Left lung (tissue), 4 donors: ENCODE measurements at regions not wholly inside any gene's neighbourhood (a gene's known extent, or its start where the extent isn't known, plus 50 kb on each side); places are given as distances from the start of the nearest gene placed in this dataset.

ENCODE experiments used
- ATAC-seq: fragments of 200-7000 bp; cut with Tn5 transposase; one replicate; pipeline ENCODE4 v1.9.1; 2020; ENCODE audit warnings: moderate library complexity
- DNase-seq, 4 donors: peaks; one replicate each; pipeline ENCODE4 v3.0.0-alpha.2; 2013 to 2020
- H3K27ac ChIP-seq, 2 donors: fragments of 200-600 bp; sonication (generic) in 1 of 2; one replicate each; pipeline versions ENCODE4 v1.5.0 to v1.8.0; 2020 to 2021
- H3K27me3 ChIP-seq, 2 donors: fragments of 200-600 bp; sonication (generic) in 1 of 2; one replicate each; pipeline versions ENCODE4 v1.5.0 to v1.8.0; 2020 to 2021
- H3K36me3 ChIP-seq, 2 donors: fragments of 200-600 bp; sonication (generic) in 1 of 2; one replicate each; pipeline versions ENCODE4 v1.5.0 to v1.8.0; 2020 to 2021
- H3K4me1 ChIP-seq, 2 donors: fragments of 200-600 bp; one replicate each; pipeline ENCODE4 v1.8.0; 2021
- H3K4me3 ChIP-seq, 2 donors: fragments of 200-600 bp; sonication (generic) in 1 of 2; one replicate each; pipeline versions ENCODE4 v1.5.0 to v1.8.0; 2020 to 2021; ENCODE audit warnings: mild to moderate bottlenecking in 1 of 2
- H3K9me3 ChIP-seq, 2 donors: fragments of 200-600 bp; sonication (generic) in 1 of 2; one replicate each; pipeline versions ENCODE4 v1.5.0 to v1.8.0; 2020 to 2021
- CTCF ChIP-seq, 2 donors: fragments of 200-600 bp; sonication (generic) in 1 of 2; IDR thresholded peaks; one replicate each; pipeline versions ENCODE4 v1.5.0 to v1.8.0; 2021; ENCODE audit warnings: antibody characterized with exemption in 2 of 2
- intact Hi-C, 2 donors: fragments of 100-400 bp; cut with DNase I; formaldehyde crosslinking; loops; one replicate each; pipeline versions ENCODE4 v1.11.2 to v1.14.2; 2022
- donor health status: DM: no; HTN: yes; CAD: no.
- donor health status: DM: no; HTN: no; CAD: no.

DNA sequence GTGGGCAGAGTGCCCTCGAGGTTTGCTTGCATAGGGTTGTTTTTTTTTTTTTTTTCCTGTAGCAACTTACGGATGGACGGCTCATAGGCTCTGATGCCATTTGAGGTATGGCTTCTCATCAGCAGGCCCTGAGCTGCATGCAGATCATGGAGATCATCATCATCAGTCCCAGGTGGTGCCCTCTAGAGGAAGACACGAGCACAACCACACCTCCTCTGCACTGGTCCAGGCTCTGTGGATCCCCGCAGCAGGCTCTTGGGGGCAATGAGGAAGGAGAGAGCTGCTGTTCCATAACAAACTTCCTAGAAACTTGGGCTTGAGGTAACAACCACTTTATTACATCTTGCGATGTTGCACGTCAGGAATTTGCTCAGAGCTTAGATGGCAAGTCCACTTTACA, 132.7 kb upstream of the CXCL12 start:
- ATAC-seq = no peak
- intact Hi-C loops = no loop called here
- no peak for TF ChIP-seq CTCF (IDR thresholded peaks at IDR 0.05)

DNA sequence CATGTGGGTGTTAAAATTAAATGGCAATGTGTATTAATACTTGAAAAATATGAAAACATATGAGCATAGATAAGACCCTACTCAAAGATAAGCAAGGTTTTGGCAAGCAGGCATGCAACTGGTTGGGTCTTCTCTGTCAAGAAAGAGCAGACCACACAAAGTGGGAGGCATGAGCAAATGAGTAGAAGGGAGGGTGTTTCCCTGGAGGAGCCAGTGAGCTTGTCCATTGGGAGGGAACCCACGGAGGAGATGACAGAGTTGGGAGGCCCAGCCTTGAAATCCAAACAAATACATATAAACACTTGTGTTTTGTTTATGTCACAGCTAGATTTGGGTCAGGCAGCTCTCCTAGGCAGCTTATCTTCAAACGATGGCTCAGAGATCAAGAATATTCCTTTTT, 134.5 kb upstream of the CXCL12 start:
- peak in 1 of 4 donors; percentile 53 for DNase-seq
- no peak for ATAC-seq

More for the DNA sequence above, 132.7 kb upstream of the CXCL12 start:
- Histone ChIP-seq H3K27me3 (no peaks in the 10 kb centered on the region), H3K36me3 (no peaks in the 10 kb centered on the region), H3K9me3 (no peaks in the 10 kb centered on the region), H3K4me3 (no peak overlapping the region), H3K4me1 (no peaks in the 10 kb centered on the region), H3K27ac (no peak overlapping the region)
- no peak for DNase-seq

DNA sequence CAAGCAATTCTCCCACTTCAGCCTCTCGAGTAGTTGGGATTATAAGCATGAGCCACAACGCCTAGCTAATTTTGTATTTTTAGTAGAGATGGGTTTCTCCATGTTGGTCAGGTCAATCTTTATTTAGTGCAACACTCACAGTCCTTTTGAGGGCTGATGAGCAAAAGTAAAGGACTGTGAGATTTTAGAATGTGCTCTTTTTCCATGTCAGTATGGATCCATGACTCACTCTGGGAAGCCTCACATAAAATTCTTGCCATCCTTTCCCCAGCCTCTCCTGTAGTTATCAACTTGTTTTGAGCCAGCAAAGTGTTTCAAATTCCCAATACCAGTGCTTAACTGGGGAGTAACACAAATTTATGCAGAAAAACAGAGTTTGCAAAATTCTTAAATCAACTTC, 135.8 kb upstream of the CXCL12 start:
- Histone ChIP-seq H3K4me3 (no peak overlapping the region), H3K4me1 (no peaks in the 10 kb centered on the region), H3K9me3 (peaks cover 0 to 5% of the 10 kb centered on the region in 2 donors), H3K27me3 (no peaks in the 10 kb centered on the region), H3K27ac (no peak overlapping the region), H3K36me3 (no peaks in the 10 kb centered on the region)
- TF ChIP-seq CTCF (IDR thresholded peaks at IDR 0.05) = no peak
- intact Hi-C loops = no loop called here
- DNase-seq (no peak), ATAC-seq (no peak)

More for the DNA sequence above, 134.5 kb upstream of the CXCL12 start:
- Histone ChIP-seq H3K36me3 (no peaks in the 10 kb centered on the region), H3K4me1 (no peaks in the 10 kb centered on the region), H3K27me3 (no peaks in the 10 kb centered on the region), H3K27ac (no peak overlapping the region), H3K4me3 (no peak overlapping the region), H3K9me3 (peaks cover 0 to 4% of the 10 kb centered on the region in 2 donors)
- intact Hi-C loops = no loop called here
- no peak for TF ChIP-seq CTCF (IDR thresholded peaks at IDR 0.05)

DNA sequence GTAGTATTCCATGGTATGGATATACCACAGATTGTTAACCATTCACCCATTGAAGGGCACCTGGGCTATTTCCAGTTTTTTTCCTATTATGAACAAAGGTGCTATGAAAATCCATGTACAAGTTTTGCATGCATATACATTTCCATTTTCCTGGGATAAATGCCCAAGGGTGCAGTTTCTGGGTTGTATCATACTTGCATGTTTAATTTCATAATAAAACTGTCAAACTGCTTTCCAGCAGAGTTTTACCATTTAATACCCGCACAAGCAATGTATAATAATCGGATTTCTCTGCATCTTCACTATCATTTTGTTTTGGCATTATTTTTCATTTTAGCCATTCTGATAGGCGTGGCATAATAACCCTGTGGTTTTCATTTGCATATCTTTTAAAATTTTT, 154.3 kb upstream of the CXCL12 start:
- no peak overlapping the region for H3K4me3 ChIP-seq
- DNase-seq = no peak
- peaks cover 0 to 5% of the 10 kb centered on the region in 2 donors for H3K9me3 ChIP-seq
- H3K4me1 ChIP-seq = no peaks in the 10 kb centered on the region
- ATAC-seq = no peak
- H3K27ac ChIP-seq = no peak overlapping the region
- H3K36me3 ChIP-seq = no peaks in the 10 kb centered on the region
- no peak for TF ChIP-seq CTCF (IDR thresholded peaks at IDR 0.05)
- intact Hi-C loops = no loop called here
- no peaks in the 10 kb centered on the region for H3K27me3 ChIP-seq

DNA sequence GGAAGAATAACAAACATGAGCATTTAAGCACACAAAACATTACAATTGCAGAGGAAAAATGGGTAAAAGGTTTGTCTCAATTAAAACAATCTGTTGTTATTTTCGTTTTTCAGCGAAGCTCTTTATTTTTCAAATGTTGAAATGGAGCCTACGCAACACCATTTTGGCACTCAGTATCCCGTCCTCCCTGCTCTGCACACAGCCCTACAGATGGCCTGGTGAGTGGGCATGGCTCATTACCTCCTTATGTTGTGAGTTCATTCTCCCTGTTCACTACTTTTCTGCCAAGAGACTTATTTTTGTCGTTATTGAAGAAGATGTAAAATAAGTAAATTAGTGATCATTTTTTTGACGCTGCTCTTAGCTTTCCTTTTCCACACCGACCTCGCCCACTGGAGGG, 167.8 kb upstream of the CXCL12 start:
- Histone ChIP-seq H3K27me3 (no peaks in the 10 kb centered on the region), H3K9me3 (peaks cover 0 to 21% of the 10 kb centered on the region in 2 donors), H3K4me3 (no peak overlapping the region), H3K36me3 (no peaks in the 10 kb centered on the region), H3K27ac (no peak overlapping the region), H3K4me1 (no peaks in the 10 kb centered on the region)
- TF ChIP-seq CTCF (IDR thresholded peaks at IDR 0.05) = no peak
- intact Hi-C loops = no loop called here
- ATAC-seq = no peak
- no peak for DNase-seq
